H9 (cell line): ENCODE measurements at regions not wholly inside any gene's neighbourhood (a gene's known extent, or its start where the extent isn't known, plus 50 kb on each side); places are given as distances from the start of the nearest gene placed in this dataset.

Source experiments
- DNase-seq: peaks from one replicate; pipeline ENCODE4 v3.0.0-alpha.2; 2017
- H2AFZ ChIP-seq: one replicate; pipeline ENCODE4 v1.6.1; 2013; ENCODE audit warnings: mild to moderate bottlenecking, low read length, control low read depth, moderate library complexity
- H2AK5ac ChIP-seq: 2 replicates; pipeline ENCODE4 v1.6.1; 2013; ENCODE audit warnings: low read length, control low read depth, mixed read lengths; ENCODE audit not compliant: insufficient read length
- H2BK120ac ChIP-seq: one replicate; pipeline ENCODE4 v1.6.1; 2013; ENCODE audit warnings: low read depth, mild to moderate bottlenecking, low read length, control low read depth, inconsistent platforms; ENCODE audit not compliant: poor library complexity, severe bottlenecking
- H2BK12ac ChIP-seq: 2 replicates; pipeline ENCODE4 v1.6.1; 2013; ENCODE audit warnings: low read length, control low read depth, mixed read lengths, low read depth; ENCODE audit not compliant: insufficient read length
- H2BK15ac ChIP-seq: 2 replicates; pipeline ENCODE4 v1.6.1; 2013; ENCODE audit warnings: low read depth, low read length, control low read depth
- H2BK20ac ChIP-seq: one replicate; pipeline ENCODE4 v1.6.1; 2013; ENCODE audit warnings: low read depth, mild to moderate bottlenecking, low read length, control low read depth, inconsistent platforms; ENCODE audit not compliant: poor library complexity, severe bottlenecking
- H2BK5ac ChIP-seq: 2 replicates; pipeline ENCODE4 v1.6.1; 2013; ENCODE audit warnings: low read length, control low read depth, mixed read lengths; ENCODE audit not compliant: insufficient read length
- H3K14ac ChIP-seq: 2 replicates; pipeline ENCODE4 v1.6.1; 2013; ENCODE audit warnings: low read length, control low read depth; ENCODE audit not compliant: insufficient read depth
- H3K18ac ChIP-seq: 2 replicates; pipeline ENCODE4 v1.6.1; 2013; ENCODE audit warnings: low read depth, mild to moderate bottlenecking, mixed read lengths, low read length, control low read depth; ENCODE audit not compliant: insufficient read length
- H3K23ac ChIP-seq: 2 replicates; pipeline ENCODE4 v1.6.1; 2013; ENCODE audit warnings: low read length, control low read depth, mixed read lengths, low read depth; ENCODE audit not compliant: insufficient read length
- H3K23me2 ChIP-seq: 2 replicates; pipeline ENCODE4 v1.6.1; 2013; ENCODE audit warnings: low read depth, mild to moderate bottlenecking, mixed read lengths, low read length, control low read depth; ENCODE audit not compliant: insufficient read length, poor library complexity, severe bottlenecking
- H3K27ac ChIP-seq: 2 replicates; pipeline ENCODE4 v1.5.1; 2013; ENCODE audit warnings: low read length, control low read depth, mixed read lengths, low read depth; ENCODE audit not compliant: insufficient read length
- H3K27me3 ChIP-seq: 2 replicates; pipeline ENCODE4 v1.6.1; 2013; ENCODE audit warnings: low read length, control low read depth, inconsistent platforms; ENCODE audit not compliant: insufficient read depth
- H3K4ac ChIP-seq: 2 replicates; pipeline ENCODE4 v1.6.1; 2013; ENCODE audit warnings: low read depth, mild to moderate bottlenecking, control low read depth, inconsistent platforms, low read length, moderate library complexity
- H3K4me1 ChIP-seq: 2 replicates; pipeline ENCODE4 v1.6.1; 2013; ENCODE audit warnings: low read length, control low read depth, inconsistent platforms; ENCODE audit not compliant: insufficient read depth
- H3K4me2 ChIP-seq: 2 replicates; pipeline ENCODE4 v1.6.1; 2013; ENCODE audit warnings: low read length, control low read depth, mixed read lengths; ENCODE audit not compliant: insufficient read length, insufficient read depth
- H3K56ac ChIP-seq: 2 replicates; pipeline ENCODE4 v1.6.1; 2013; ENCODE audit warnings: low read depth, mild to moderate bottlenecking, mixed read lengths, low read length, control low read depth; ENCODE audit not compliant: insufficient read length
- H3K79me1 ChIP-seq: 2 replicates; pipeline ENCODE4 v1.6.1; 2013; ENCODE audit warnings: low read depth, mild to moderate bottlenecking, moderate library complexity, low read length, control low read depth, inconsistent platforms; ENCODE audit not compliant: insufficient read depth, poor library complexity, severe bottlenecking
- H3K79me2 ChIP-seq: 2 replicates; pipeline ENCODE4 v1.6.1; 2013; ENCODE audit warnings: low read length, control low read depth, inconsistent platforms; ENCODE audit not compliant: insufficient read depth
- H3K9ac ChIP-seq: 2 replicates; pipeline ENCODE4 v1.6.1; 2013; ENCODE audit warnings: low read length, control low read depth, mixed read lengths; ENCODE audit not compliant: insufficient read length; ENCODE audit errors: extremely low read depth
- H3K9me3 ChIP-seq: one replicate; pipeline ENCODE4 v1.6.1; 2013; ENCODE audit warnings: low read depth, low read length, inconsistent platforms; ENCODE audit not compliant: control insufficient read depth
- H3T11ph ChIP-seq: one replicate; pipeline ENCODE4 v1.6.1; 2013; ENCODE audit warnings: mild to moderate bottlenecking, low read length, control low read depth, inconsistent platforms
- H4K20me1 ChIP-seq: one replicate; pipeline ENCODE4 v1.6.1; 2013; ENCODE audit not compliant: control insufficient read depth, insufficient read length, insufficient read depth
- H4K5ac ChIP-seq: 2 replicates; pipeline ENCODE4 v1.6.1; 2013; ENCODE audit warnings: low read depth, mild to moderate bottlenecking, mixed read lengths, low read length, control low read depth; ENCODE audit not compliant: insufficient read length
- H4K8ac ChIP-seq: replicated peaks from 2 replicates; pipeline ENCODE4 v1.6.1; 2013; ENCODE audit warnings: low read length, control low read depth, mixed read lengths, low read depth; ENCODE audit not compliant: insufficient read length
- H4K91ac ChIP-seq: 2 replicates; pipeline ENCODE4 v1.6.1; 2013; ENCODE audit warnings: low read depth, mild to moderate bottlenecking, moderate library complexity, mixed read lengths, low read length, control low read depth; ENCODE audit not compliant: insufficient read length
- H3K27ac Mint-ChIP-seq, 3 experiments: 2 replicates in 2 of 3; 3 replicates in 1 of 3; pipeline ENCODE4 v1.8.0; 2020 to 2021; ENCODE audit warnings: mixed read lengths in 3 of 3, mild to moderate bottlenecking in 1 of 3, moderate library complexity in 1 of 3
- H3K27me3 Mint-ChIP-seq: 2 replicates; pipeline ENCODE4 v1.8.0; 2021; ENCODE audit warnings: low read depth, mild to moderate bottlenecking, moderate library complexity, mixed read lengths
- H3K36me3 Mint-ChIP-seq, 3 experiments: 2 replicates in 2 of 3; 3 replicates in 1 of 3; pipeline ENCODE4 v1.8.0; 2020 to 2021; ENCODE audit warnings: low read depth in 3 of 3, mixed read lengths in 3 of 3; ENCODE audit not compliant: insufficient read depth in 1 of 3
- H3K4me1 Mint-ChIP-seq, 2 experiments: 2 replicates each; pipeline ENCODE4 v1.8.0; 2020; ENCODE audit warnings: mixed read lengths in 2 of 2
- H3K4me3 Mint-ChIP-seq, 2 experiments: 2 replicates in 1 of 2; 3 replicates in 1 of 2; pipeline ENCODE4 v1.8.0; 2020 to 2021; ENCODE audit warnings: mild to moderate bottlenecking in 2 of 2, mixed read lengths in 2 of 2, moderate library complexity in 1 of 2
- H3K9me3 Mint-ChIP-seq, 2 experiments: 2 replicates in 1 of 2; 3 replicates in 1 of 2; pipeline ENCODE4 v1.8.0; 2020; ENCODE audit warnings: mild to moderate bottlenecking in 2 of 2, mixed read lengths in 2 of 2, moderate library complexity in 1 of 2
- WGBS: extraction: QIAGEN DNeasy Blood & Tissue Kit; methylation state at CpG from one replicate; pipeline ENCODE4 v1.1.7; 2013; ENCODE audit warnings: missing lambda C conversion rate, low lambda C conversion rate, mixed read lengths; ENCODE audit not compliant: insufficient read length; ENCODE audit errors: extremely low coverage; 5-methylcytosine and 5-hydroxymethylcytosine counted together
- TF ChIP-seq, protein P1 (sequence below): fragments of 200-600 bp; sonication (generic); conservative IDR thresholded peaks from 3 replicates; pipeline ENCODE4 v1.8.0; 2021; ENCODE audit warnings: antibody characterized with exemption, mild to moderate bottlenecking

DNA sequence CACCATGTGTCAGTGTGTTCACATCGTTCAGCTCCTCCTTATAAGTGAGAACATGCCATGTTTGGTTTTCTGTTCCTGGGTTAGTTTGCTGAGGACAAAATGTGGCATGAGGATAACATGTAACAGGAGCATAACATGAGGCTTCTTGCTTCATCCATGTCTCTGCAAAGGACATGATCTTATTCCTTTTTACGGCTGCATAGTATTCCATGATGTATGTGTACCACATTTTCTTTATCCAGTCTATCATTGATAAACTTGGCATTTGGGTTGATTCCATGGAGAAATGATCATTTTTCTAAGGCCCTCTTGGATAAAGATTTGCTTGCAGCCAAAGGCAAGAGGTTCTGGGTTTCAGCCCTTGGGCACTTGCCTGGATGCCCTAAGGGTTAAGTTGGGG, 128.5 kb upstream of the ZEB1 start:
- H3K27ac Mint-ChIP-seq: no peak overlapping the region
- Histone ChIP-seq H2BK120ac (no peak overlapping the region), H2BK12ac (no peak overlapping the region), H3K14ac (no peak overlapping the region), H3K18ac (no peak overlapping the region), H2BK15ac (no peak overlapping the region), H3K27me3 (no peaks in the 10 kb centered on the region), H3K9me3 (no peaks in the 10 kb centered on the region), H3K23ac (no peak overlapping the region), H2BK5ac (no peak overlapping the region), H3K4me1 (no peaks in the 10 kb centered on the region; the same call in 1 of the 2 replicates), H4K20me1 (no peaks in the 10 kb centered on the region), H4K5ac (no peak overlapping the region), H3T11ph (no peak overlapping the region), H3K79me2 (no peaks in the 10 kb centered on the region), H4K91ac (no peak overlapping the region), H3K4me2 (no peak overlapping the region), H2AK5ac (no peak overlapping the region), H3K4ac (no peak overlapping the region), H3K27ac (no peak overlapping the region), H3K9ac (no peak overlapping the region), H3K79me1 (no peaks in the 10 kb centered on the region), H4K8ac (no peak overlapping the region), H2BK20ac (no peak overlapping the region), H2AFZ (no peak overlapping the region), H3K23me2 (no peaks in the 10 kb centered on the region), H3K56ac (no peak overlapping the region)
- TF ChIP-seq, protein P1, sequence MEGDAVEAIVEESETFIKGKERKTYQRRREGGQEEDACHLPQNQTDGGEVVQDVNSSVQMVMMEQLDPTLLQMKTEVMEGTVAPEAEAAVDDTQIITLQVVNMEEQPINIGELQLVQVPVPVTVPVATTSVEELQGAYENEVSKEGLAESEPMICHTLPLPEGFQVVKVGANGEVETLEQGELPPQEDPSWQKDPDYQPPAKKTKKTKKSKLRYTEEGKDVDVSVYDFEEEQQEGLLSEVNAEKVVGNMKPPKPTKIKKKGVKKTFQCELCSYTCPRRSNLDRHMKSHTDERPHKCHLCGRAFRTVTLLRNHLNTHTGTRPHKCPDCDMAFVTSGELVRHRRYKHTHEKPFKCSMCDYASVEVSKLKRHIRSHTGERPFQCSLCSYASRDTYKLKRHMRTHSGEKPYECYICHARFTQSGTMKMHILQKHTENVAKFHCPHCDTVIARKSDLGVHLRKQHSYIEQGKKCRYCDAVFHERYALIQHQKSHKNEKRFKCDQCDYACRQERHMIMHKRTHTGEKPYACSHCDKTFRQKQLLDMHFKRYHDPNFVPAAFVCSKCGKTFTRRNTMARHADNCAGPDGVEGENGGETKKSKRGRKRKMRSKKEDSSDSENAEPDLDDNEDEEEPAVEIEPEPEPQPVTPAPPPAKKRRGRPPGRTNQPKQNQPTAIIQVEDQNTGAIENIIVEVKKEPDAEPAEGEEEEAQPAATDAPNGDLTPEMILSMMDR: no peak
- no peaks in the 10 kb centered on the region; a peak in 2 of 5 replicates for H3K9me3 Mint-ChIP-seq
- H3K27me3 Mint-ChIP-seq: peaks cover 1% of the 10 kb centered on the region; the same call in 1 of the 2 replicates
- H3K4me1 Mint-ChIP-seq: peaks cover 2 to 5% of the 10 kb centered on the region in 2 experiments; a peak in 3 of 4 replicates
- no peak overlapping the region for H3K4me3 Mint-ChIP-seq
- no peaks in the 10 kb centered on the region; a peak in 1 of 7 replicates for H3K36me3 Mint-ChIP-seq
- no peak for DNase-seq
- no CpG with 5 or more reads among the region's 2 CpGs for WGBS
